Erythroblast (primary cell): ENCODE measurements at regions not wholly inside any gene's neighbourhood (a gene's known extent, or its start where the extent isn't known, plus 50 kb on each side); places are given as distances from the start of the nearest gene placed in this dataset.

Experiments
- GATA1 ChIP-seq: IDR thresholded peaks from 2 replicates; pipeline ENCODE4 v1.6.1; 2011; ENCODE audit warnings: low read depth, mild to moderate bottlenecking, control low read depth, low read length, moderate library complexity
- POLR2A ChIP-seq: IDR thresholded peaks from 2 replicates; pipeline ENCODE4 v1.6.1; 2011; ENCODE audit warnings: mild to moderate bottlenecking, low read length

- TF ChIP-seq POLR2A = no peak
- TF ChIP-seq GATA1 = no peak
These were observed 1393.4 kb downstream of the BRD1 start for GRCh38 chr22:48434156-48434867.
